ENCODE measurements at regions not wholly inside any gene's neighbourhood (a gene's known extent, or its start where the extent isn't known, plus 50 kb on each side); places are given as distances from the start of the nearest gene placed in this dataset.

GRCh38 chr4:11534623-11535302, 106.1 kb upstream of the HS3ST1 start:
- peaks cover 3 to 13% (median 5%) of the 10 kb centered on the region in 7 donors for H3K9me3 Mint-ChIP-seq
- H3K36me3 ChIP-seq (replicated peaks in 1 of 2; ENCODE audit: control insufficient read depth in 1 of 2, insufficient read depth in 2 of 2, low read length in 2 of 2), result no peaks in the 10 kb centered on the region
- H3K4me1 ChIP-seq (ENCODE audit: control insufficient read depth in 1 of 2, insufficient read depth in 2 of 2, low read length in 2 of 2), result no peaks in the 10 kb centered on the region
- no peaks in the 10 kb centered on the region for H3K27me3 Mint-ChIP-seq (ENCODE audit: low read depth in 3 of 3)
- WGBS (ENCODE audit: insufficient coverage), result 78% methylated on average over 1 of the region's 2 CpGs
- intact Hi-C loops (cut with micrococcal nuclease), result loop anchor here in 1 of 2 donors (5.0 kb wide), 1 partner anchor 47 kb away; no protein-coding TSS in a partner anchor
- no peaks in the 10 kb centered on the region for H3K36me3 Mint-ChIP-seq
- no peak overlapping the region for H3K4me3 ChIP-seq (replicated peaks in 1 of 3; ENCODE audit: low read depth in 2 of 3, low read length in 3 of 3)
- H2AFZ ChIP-seq (ENCODE audit: insufficient read depth, low read depth, low read length, poor library complexity, severe bottlenecking), result no peak overlapping the region
- H3K27ac Mint-ChIP-seq, result no peak overlapping the region
- no peak overlapping the region for H3K27ac ChIP-seq (ENCODE audit: low read depth in 1 of 2, low read length in 2 of 2)
- no peaks in the 10 kb centered on the region for H3K79me2 ChIP-seq (ENCODE audit: insufficient read depth, low read length)
- no peaks in the 10 kb centered on the region for H3K27me3 ChIP-seq (ENCODE audit: control insufficient read depth in 2 of 2, insufficient read depth in 2 of 2, low read length in 2 of 2)
- H3K4me3 Mint-ChIP-seq, result no peak overlapping the region
- no peak for DNase-seq
- no peak overlapping the region for H3K9ac ChIP-seq (ENCODE audit: insufficient read depth, low read length, poor library complexity, severe bottlenecking)
- H3K4me2 ChIP-seq (replicated peaks; ENCODE audit: extremely low read depth, low read length, poor library complexity, severe bottlenecking), result no peak overlapping the region
- no peaks in the 10 kb centered on the region for H3K4me1 Mint-ChIP-seq
- no peaks in the 10 kb centered on the region for H4K20me1 ChIP-seq (ENCODE audit: insufficient read depth, low read length)
- H3K9me3 ChIP-seq (replicated peaks in 1 of 2; ENCODE audit: control insufficient read depth in 1 of 2, insufficient read depth in 1 of 2, low read length in 2 of 2), result peaks cover 0 to 8% of the 10 kb centered on the region in 2 donors
- no peak for TF ChIP-seq CTCF (IDR thresholded peaks at IDR 0.05)

- WGBS (ENCODE audit: insufficient coverage), result 71% methylated on average over 1 of the region's 2 CpGs
- Mint-ChIP-seq H3K36me3 (no peaks in the 10 kb centered on the region), H3K27ac (no peak overlapping the region), H3K4me1 (no peaks in the 10 kb centered on the region), H3K27me3 (ENCODE audit: low read depth in 3 of 3) (no peaks in the 10 kb centered on the region), H3K4me3 (no peak overlapping the region), H3K9me3 (peaks cover 3 to 11% (median 5%) of the 10 kb centered on the region in 7 donors)
- Histone ChIP-seq H3K4me2 (replicated peaks; ENCODE audit: extremely low read depth, low read length, poor library complexity, severe bottlenecking) (no peak overlapping the region), H4K20me1 (ENCODE audit: insufficient read depth, low read length) (no peaks in the 10 kb centered on the region), H3K27ac (ENCODE audit: low read depth in 1 of 2, low read length in 2 of 2) (no peak overlapping the region), H3K79me2 (ENCODE audit: insufficient read depth, low read length) (no peaks in the 10 kb centered on the region), H3K4me1 (ENCODE audit: control insufficient read depth in 1 of 2, insufficient read depth in 2 of 2, low read length in 2 of 2) (no peaks in the 10 kb centered on the region), H3K27me3 (ENCODE audit: control insufficient read depth in 2 of 2, insufficient read depth in 2 of 2, low read length in 2 of 2) (no peaks in the 10 kb centered on the region), H3K9me3 (replicated peaks in 1 of 2; ENCODE audit: control insufficient read depth in 1 of 2, insufficient read depth in 1 of 2, low read length in 2 of 2) (peaks cover 0 to 8% of the 10 kb centered on the region in 2 donors), H2AFZ (ENCODE audit: insufficient read depth, low read depth, low read length, poor library complexity, severe bottlenecking) (no peak overlapping the region), H3K9ac (ENCODE audit: insufficient read depth, low read length, poor library complexity, severe bottlenecking) (no peak overlapping the region), H3K4me3 (replicated peaks in 1 of 3; ENCODE audit: low read depth in 2 of 3, low read length in 3 of 3) (no peak overlapping the region), H3K36me3 (replicated peaks in 1 of 2; ENCODE audit: control insufficient read depth in 1 of 2, insufficient read depth in 2 of 2, low read length in 2 of 2) (no peaks in the 10 kb centered on the region)
- no peak for DNase-seq
- intact Hi-C loops (cut with micrococcal nuclease), result no loop called here
- TF ChIP-seq CTCF (IDR thresholded peaks at IDR 0.05), result no peak
These were observed 103.4 kb upstream of the HS3ST1 start for GRCh38 chr4:11532138-11532537.
